GM21723 (cell line): ENCODE measurements at regions not wholly inside any gene's neighbourhood (a gene's known extent, or its start where the extent isn't known, plus 50 kb on each side); places are given as distances from the start of the nearest gene placed in this dataset.

Experiments used
- ATAC-seq: cut with Tn5 transposase; IDR thresholded peaks from one replicate; pipeline ENCODE4 v1.9.1; 2021; ENCODE audit warnings: mild to moderate bottlenecking, moderate library complexity; ENCODE audit not compliant: unreplicated experiment

DNA sequence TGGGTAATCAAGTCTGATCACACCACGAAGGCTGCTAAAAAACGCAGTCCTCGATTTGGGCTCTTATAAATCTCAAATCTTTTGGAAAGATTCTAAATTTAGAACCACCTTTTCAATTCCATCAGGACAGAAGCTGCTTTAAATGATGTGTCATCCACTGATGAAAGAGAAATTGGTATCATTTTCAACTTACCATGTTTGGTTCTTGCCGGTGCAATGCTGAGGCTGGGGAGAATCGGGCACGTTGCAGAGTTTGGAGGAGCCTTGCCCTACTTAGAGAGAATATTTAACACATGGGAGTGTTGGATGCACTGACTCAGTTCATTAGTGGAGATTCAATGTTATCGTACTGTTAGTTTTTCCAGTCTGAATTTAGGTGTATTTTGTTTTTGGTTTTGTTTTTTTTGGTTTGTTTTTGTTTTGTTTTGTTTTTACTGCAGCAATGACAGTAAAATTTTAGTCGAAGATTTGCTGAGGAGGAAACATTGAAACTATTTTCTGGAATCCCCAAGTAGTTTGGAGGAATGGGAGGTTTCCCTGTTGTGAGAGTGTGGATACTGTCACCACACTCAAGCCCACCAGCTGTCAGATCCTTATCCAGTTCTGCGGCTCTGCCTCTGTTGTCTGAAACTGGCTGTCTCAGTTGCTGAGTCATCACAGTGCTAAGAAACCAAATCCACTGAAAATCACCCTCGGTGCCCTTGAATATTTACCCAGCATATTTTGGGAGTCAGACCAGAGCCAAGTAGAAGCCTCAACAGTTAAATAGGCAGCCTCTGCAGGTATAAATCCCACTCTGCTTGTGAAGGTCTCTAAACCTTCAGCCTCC, 497.0 kb downstream of the BTBD3 start:
- no peak for ATAC-seq

DNA sequence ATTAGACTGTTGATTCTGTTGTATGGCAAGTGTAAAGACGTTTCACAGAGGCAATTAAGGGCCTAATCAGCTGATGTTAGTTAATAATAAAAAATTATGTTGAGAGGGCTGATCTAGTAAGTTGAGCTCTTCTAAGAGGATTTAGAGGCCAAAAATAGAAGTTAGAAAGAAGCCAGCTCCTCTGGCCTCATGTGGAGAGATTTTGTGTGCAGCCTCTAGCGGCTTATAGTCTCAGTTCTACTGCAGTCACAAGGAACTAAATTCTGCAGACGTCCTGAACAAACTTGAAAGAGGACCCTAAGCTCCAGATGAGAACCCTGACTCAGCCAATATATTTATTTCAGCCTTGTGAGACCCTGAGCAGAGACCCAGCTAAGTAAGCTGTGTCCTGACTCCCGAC, 498.6 kb downstream of the BTBD3 start:
- no peak for ATAC-seq

DNA sequence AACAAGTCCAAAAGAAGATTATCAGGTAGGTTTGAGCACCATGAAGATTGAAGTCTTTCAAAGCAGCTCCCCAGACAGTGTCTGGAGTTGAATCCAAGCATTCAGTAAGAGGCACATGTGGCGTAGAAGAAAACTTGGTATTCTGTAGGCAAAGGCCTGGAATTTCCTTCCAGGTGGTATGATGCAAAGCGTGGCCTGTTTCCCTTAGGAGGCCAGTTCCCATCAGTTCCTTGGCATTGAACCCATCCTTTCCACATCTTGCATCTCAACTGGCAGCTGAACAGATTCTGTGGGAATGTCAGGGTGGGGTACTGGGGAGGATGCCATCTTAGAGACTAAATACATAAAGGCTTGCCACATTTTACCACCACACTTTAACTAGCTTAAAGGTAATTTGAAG, 516.0 kb downstream of the BTBD3 start:
- no peak for ATAC-seq

DNA sequence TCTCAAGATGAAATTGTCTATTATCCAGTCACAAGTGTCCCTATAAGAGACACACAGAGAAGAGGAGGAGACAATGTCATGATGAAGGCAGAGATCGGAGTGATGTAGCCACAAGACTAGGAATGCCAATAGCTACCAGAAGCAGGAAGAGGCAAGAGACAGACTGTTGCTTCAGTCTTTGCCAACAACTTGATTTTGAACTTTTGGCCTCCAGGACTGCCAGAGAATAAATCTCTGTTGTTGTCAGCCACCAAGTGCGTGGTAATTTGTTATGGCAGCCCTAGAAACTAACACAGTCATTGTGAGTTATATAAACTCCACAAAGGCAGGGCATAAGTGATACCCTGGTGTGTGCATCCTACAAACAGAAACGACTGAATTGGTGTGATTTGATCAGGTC, 517.0 kb downstream of the BTBD3 start:
- ATAC-seq, result no peak

DNA sequence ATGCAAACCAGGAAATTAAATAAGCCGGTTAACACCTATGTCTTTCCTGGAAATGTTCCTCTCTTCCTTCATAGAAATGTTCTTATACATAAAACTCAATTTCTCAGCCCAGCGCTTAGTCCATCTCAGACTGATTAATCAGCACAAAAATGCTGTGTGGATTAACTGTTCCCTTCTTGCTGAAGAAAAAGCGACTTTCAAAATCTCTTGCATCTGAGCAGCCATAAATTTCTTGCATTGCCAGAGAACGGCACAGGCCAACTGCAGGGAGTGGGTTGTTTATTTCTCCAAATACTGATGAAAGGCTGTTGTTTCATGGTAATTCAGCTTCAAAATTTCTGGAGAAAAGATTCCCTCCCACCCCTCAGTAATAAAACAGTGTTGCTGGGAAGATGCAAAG, 517.6 kb downstream of the BTBD3 start:
- ATAC-seq, result no peak

DNA sequence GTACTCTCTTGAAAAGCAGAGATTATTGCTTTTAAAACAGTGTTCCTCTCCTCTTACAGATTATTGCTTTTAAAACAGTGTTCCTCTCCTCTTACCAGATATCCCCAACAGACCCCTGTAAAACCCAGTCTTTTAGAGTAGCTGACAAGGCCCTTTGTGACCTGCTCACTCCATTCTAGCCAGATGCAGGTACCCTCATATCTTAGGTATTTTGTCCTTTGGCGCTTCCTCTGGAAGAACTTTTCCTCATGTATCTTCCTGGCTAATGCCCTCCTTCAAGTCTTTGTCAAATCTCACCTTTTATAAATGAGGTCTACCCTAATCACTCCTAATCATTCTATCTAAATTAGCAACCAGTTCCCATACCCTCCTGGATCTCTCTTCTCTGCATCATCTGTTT, 536.0 kb downstream of the BTBD3 start:
- ATAC-seq, result no peak

DNA sequence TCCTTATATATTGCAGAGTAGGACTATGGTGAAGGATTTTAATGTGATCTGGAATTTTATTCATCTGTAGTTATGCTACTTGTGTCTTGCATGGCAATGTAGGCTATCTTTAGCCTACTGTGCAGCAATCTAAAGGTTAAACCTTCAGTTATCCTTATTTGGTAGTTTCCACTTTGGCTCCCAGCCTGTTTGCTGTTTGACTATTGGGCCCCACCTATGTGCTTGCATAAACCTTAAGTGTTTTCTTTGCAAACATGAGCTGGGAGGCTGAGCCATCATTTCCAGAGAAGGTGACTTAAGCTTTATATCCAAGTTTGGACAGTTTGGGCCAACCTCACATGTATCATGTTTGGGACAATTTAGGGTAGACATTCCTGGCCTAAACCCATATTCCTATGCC, 537.5 kb downstream of the BTBD3 start:
- no peak for ATAC-seq

DNA sequence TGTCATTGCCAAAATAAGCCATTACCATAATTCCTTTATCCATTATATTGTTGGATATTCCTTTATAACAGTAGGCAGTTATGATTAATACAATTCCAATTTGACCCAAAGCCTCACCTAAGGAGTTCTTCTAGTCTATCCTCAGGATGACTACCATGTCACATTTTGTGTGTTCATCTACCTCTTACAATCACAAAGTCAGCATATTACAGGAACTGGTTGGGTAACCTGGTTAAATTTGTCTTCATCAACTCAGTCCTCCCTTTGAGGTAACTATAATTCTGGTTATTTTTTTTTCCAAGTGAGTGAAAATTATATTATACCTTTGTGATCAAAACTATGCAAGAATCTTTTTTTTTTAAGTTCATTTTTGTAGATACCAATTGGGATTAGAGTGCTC, 540.5 kb downstream of the BTBD3 start:
- ATAC-seq, result no peak

DNA sequence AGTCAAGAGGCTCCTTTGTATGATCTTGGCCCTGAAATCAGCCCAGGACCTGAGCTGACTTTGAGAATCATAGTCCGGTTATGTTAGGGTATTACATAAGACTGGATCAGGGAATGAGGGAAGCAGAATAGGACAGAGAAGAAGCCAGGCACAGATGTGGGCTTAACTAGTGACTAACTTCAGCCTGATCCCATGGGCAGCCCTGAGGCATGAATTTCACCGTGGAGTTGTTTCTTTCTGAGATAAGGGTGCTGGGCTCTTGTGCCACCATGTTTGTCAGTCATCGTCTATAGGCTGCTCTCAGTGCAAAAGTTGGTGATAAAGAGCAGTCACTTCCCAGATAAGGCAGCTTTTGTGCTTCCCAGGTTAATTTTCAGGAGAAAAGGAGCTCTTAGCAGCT, 544.7 kb upstream of the SPTLC3 start:
- ATAC-seq, result no peak

DNA sequence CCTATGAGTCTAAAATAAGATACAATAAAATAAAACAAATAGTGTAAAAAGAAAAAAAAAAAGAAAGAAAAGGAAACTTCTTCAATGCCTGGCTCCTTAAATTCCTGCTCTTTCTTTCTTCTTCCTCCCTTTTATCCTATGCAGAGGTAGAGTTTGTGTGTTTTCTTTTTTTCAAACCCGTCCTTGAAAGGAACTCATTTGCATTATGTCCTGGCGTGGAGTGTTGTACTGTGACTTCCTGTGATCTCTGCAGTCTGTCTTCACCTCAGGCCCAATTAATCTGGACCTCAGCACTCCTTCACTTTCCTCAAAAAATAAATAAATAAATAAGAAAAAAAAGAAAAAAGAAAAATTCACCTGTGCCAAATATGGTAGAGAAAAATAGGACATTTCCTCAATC, 541.9 kb upstream of the SPTLC3 start:
- ATAC-seq, result no peak

DNA sequence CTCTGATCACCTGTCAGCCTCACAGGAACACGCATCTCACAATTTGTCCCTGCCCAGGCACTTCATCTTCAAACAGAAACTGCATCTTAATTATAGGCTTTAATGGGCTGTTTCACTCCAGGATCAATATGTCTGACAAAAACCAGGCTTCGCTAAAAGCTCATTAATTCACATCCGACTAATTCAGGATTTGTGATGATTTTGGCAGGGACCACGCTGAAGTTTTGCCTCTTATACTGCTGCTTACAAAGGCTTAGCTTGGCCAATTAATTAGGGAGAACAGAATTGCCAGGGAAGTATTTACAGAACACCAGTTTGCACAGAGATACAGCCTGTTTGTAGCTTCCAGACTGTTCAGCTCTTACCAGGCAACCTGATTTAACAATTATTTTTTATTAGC, 541.0 kb upstream of the SPTLC3 start:
- ATAC-seq, result no peak

DNA sequence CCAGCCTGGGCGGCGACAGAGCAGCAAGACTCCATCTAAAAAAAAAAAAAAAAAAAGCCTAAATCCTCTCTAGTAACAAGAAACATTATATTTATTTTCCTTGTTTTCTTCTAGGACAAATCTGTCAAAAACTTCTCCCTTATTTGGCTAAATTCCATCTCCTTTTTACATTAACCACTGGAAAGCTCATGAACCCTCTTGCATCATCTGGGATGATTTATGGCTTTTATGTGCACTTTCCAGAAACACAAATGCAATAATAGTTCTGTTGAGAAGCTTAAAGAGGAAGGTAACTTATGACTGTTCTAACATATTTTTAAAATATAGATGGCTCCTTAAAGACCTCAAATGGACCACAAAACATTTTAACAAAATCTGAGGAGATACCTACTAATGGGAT, 526.1 kb upstream of the SPTLC3 start:
- no peak for ATAC-seq

DNA sequence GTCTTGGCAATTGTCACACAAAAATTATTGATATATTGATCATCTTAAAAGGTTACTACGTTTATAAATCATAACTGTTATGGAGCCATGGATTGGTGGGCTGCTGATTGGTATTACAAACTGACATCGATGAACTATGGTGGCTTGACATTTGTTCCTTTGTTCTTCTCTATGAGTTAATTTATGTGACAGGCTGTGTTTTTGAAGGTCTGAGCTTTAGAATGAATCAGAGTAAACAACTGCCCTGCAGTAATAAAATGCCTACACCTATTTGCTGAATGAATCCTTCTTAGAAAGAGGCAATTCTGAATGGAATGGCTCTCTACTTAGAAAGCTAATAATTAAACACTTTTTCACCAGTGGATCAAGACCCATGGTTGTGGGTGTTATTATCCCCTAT, 506.3 kb upstream of the SPTLC3 start:
- no peak for ATAC-seq

DNA sequence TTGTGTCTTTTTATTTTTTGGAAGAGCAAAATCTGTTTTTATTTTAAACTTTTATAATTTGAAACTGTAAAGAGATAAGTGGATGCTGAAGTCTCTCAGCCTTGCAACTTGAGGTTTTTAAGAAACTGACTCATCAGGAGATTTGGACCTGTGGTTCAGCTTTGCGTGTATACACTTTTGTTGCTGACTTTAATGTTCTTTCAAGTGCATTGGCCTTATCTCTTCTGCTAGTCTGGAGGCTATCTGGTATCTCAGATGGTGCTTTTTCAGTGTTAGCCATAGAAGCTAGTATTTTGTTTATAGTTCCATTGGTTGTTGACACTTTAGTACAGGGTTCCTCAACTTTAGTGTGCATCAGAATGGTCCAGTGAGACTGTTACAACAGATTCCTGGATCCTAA, 504.0 kb upstream of the SPTLC3 start:
- no peak for ATAC-seq

DNA sequence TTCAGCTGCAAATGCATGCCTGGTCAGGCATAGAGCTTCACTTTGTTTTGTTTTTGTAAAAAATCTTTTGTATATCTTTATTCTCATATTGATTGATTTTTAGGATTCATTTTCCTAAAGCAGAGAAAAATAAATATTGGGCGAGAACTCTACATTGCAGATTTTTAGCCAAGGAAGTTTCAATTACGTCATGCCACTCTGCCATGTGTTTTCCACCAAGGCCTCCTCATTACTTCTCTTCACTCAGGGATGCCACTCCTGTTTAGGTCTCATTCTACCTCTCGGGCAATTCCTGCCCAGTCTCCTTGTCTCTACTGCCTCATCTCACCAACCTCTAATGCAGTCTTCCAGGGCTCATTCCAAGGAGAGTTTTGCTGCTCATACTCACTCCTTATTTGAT, 497.3 kb upstream of the SPTLC3 start:
- ATAC-seq, result no peak

DNA sequence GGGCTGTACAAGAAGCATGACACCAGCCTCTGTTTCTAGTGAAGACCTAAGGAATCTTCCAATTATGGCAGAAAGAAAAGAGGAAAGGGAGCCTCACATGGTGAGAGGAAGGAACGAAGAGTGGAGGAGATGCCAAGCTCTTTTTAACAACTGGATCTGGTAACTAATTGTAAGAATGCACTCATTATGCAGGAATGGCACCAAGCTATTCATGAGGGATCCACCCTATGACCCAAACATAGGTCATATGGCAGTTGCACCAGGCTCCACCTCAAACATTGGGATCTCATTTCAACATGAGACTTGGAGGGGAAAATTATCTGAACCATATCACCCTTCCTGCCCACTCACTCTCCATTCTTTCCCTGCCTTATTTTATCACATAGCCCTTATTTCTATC, 496.0 kb upstream of the SPTLC3 start:
- no peak for ATAC-seq

DNA sequence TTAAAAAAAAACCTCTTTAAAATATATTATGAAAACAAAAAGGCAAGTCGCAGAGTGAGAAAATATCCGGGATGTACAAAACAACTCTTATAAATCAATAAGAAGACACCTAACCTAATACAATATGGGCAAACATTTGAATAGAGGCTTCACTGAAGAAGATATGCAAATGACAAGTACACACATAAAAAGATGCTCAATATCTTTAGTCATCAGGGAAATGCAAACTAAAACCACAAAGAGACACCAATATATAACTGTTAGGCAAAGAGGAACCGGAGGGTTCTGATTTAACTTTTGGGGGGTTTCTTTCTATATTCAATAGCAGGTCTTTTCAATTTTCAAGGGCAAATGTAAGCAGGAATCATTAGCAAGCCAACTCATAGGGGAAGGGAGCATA, 480.7 kb upstream of the SPTLC3 start:
- ATAC-seq, result no peak

DNA sequence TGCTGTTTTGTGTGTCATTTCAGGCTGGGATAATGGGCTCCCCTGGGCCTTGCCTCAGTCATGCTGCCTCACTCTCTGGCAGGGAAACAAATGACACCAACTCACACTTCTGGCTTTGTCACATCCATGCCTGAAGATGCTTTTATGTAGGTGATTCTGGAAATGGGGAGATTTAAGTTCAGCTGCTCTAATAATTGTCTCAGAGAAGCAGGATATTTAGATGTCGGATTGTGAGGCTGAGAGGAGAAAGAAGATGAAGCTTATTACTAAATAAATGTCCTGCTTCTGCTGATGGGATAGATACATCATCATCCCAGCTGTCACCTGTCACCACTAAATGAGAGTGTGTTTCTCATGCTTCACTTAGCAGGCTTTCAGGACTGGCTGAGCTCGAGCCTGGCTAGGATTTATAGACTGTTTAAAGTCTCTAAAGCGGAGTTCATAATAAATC, 480.2 kb upstream of the SPTLC3 start:
- no peak for ATAC-seq

DNA sequence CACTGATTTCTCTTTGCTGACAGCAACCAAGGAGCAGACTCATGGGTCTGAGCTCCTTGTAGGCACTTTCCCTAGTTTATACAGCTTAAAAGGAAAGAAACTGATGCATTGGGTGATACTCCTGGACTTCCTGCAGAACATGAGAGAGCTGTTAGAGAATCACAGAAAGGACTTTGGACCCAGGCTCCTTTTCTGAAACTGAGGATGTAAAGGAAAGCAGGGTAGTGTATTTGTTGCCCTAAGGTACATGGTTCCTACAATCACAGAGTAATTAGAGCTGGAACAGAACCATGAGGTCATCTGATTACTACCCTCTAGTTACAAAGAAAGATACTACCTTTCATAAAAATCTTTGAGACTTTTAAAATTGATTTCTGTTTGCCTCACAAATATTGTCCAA, 477.1 kb upstream of the SPTLC3 start:
- ATAC-seq, result no peak

DNA sequence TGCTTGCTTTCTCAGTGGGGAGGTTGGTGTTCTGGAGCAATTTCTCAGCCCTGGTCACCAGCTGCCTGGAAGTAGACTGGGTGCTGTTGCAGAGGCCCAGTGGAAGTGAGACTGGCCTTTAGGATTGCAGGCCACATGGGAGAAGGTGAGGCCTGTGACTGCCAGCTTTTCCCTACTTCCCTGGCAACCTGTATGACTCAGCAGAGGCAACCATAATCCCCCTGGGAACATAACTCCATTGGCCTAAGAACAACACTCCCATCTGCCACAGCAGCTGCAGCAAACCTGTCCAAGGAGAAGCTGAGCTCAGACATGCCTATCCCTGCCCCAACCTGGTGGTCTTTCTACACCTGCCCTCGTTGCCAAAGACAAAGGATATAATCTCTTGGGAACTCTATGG, 473.5 kb upstream of the SPTLC3 start:
- no peak for ATAC-seq

DNA sequence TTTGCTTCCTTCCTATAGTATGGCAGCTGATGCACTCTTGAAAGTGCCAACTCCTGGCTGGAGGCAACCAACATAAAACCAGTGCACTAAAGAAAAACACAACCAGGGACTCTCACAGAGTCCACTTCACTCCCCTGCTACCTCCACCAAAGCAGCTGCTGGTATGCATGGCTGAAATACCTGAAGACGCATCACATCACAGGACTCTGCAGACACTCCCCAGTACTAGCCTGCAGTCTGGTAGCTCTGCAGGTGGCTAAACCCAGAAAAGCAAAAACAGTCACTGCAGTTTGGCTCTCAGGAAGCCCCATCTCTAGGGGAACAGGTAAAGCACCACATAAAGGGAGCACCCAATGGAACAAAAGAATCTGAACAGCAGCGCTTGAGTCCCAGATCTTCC, 473.0 kb upstream of the SPTLC3 start:
- ATAC-seq, result no peak

DNA sequence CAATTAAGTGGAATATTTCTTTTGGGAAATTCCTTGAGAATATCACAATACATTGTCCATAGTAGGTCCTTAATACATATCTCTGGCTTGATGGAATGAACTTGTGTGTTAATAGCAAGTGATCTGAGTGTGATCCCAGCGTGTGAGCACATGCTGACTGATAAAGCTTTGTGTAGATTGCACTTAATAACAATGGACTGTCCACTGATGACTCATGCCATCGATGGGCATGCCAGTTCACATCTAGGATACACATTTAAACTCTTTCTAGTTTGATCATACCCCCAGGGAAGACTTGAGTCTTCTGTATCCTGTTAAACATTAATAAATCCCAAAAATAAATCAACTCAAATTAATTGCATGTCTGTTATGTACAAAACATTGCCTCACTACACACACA, 454.3 kb upstream of the SPTLC3 start:
- ATAC-seq, result no peak

DNA sequence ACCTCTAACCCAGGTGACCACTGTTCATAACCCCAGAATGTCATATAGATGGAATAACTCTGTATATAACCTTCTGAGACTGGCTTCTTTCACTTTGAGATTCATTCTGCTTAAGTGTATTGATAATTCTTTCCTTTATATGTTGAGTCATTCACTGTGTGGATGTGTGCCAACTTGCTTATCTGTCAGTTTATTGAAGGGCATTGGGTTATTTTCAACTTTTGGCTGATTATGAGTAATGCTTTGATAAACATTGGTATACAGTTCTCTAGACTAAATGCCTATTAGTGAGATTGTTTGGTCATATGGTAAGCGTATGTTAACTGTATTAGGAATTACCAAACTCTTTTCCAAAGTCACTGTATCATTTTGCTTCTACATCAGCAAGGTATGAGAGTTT, 453.4 kb upstream of the SPTLC3 start:
- ATAC-seq, result no peak
